MCF 10A (cell line): ENCODE measurements at regions not wholly inside any gene's neighbourhood (a gene's known extent, or its start where the extent isn't known, plus 50 kb on each side); places are given as distances from the start of the nearest gene placed in this dataset.

ENCODE experiments used
- BruUV-seq: library from RNA; stranded (reverse); fragments of 400-500 nt; replicated peaks from 2 replicates; lab custom pipeline; 2021; lab: Mats Ljungman, UMichigan
- CTCF ChIA-PET: fragments of 300-600 bp; sonication (Branson Sonifier 250); formaldehyde crosslinking; extraction: SDS; loops from one replicate; lab custom pipeline; 2021; ENCODE audit warnings: antibody characterized with exemption, inconsistent platforms; lab: Yijun Ruan, JAX
- POLR2A ChIA-PET: fragments of 300-600, 350-650 bp; sonication (Branson Sonifier 250); formaldehyde crosslinking; extraction: SDS; loops from one replicate; lab custom pipeline; 2020; ENCODE audit warnings: antibody characterized with exemption, inconsistent platforms; lab: Yijun Ruan, JAX
- DNase-seq: peaks from one replicate; pipeline ENCODE4 v3.0.0-alpha.2; 2018; ENCODE audit not compliant: unreplicated experiment
- H3K27ac Mint-ChIP-seq: one replicate; pipeline ENCODE4 v1.8.0; 2022; ENCODE audit warnings: mild to moderate bottlenecking, low read depth, mixed read lengths; ENCODE audit not compliant: unreplicated experiment
- H3K27me3 Mint-ChIP-seq: one replicate; pipeline ENCODE4 v1.8.0; 2022; ENCODE audit warnings: mixed read lengths; ENCODE audit not compliant: insufficient read depth, unreplicated experiment
- H3K36me3 Mint-ChIP-seq: one replicate; pipeline ENCODE4 v1.8.0; 2022; ENCODE audit warnings: mild to moderate bottlenecking, moderate library complexity, mixed read lengths; ENCODE audit not compliant: insufficient read depth, unreplicated experiment
- H3K4me1 Mint-ChIP-seq: one replicate; pipeline ENCODE4 v1.8.0; 2022; ENCODE audit warnings: mixed read lengths; ENCODE audit not compliant: insufficient read depth, unreplicated experiment
- H3K4me3 Mint-ChIP-seq: one replicate; pipeline ENCODE4 v1.8.0; 2022; ENCODE audit warnings: mild to moderate bottlenecking, moderate library complexity, mixed read lengths; ENCODE audit not compliant: unreplicated experiment
- H3K9me3 Mint-ChIP-seq: one replicate; pipeline ENCODE4 v1.8.0; 2022; ENCODE audit warnings: mixed read lengths; ENCODE audit not compliant: unreplicated experiment
- intact Hi-C: fragments of 100-400 bp; cut with micrococcal nuclease; formaldehyde crosslinking; loops from 2 replicates; pipeline ENCODE4 v1.14.1; 2022
- TF ChIP-seq, protein P1 (sequence below): fragments of 200-600 bp; IDR thresholded peaks from one replicate; pipeline ENCODE4 v1.8.0; 2022; ENCODE audit warnings: antibody characterized with exemption, mild to moderate bottlenecking; ENCODE audit not compliant: unreplicated experiment

DNA sequence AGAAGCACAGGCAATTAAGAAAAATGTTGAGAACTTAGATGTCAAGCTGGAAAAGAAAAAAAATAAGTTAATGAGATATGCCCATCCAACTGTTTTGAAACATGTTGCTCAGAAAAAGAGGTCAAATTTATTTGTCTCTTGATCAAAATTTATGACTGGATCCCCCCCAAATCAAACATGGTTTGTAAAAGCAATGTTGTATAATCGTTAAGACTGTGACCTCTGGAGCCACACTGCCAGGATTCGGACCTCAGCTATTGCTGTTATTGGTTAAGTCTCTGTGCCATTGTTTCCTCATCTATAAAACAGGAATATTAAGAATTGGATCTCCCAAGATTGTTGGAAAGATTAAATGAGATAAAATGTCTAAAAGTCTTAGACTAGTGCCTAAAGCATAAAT lies 51.9 kb upstream of the LRRK2 start:
- TF ChIP-seq, protein P1, sequence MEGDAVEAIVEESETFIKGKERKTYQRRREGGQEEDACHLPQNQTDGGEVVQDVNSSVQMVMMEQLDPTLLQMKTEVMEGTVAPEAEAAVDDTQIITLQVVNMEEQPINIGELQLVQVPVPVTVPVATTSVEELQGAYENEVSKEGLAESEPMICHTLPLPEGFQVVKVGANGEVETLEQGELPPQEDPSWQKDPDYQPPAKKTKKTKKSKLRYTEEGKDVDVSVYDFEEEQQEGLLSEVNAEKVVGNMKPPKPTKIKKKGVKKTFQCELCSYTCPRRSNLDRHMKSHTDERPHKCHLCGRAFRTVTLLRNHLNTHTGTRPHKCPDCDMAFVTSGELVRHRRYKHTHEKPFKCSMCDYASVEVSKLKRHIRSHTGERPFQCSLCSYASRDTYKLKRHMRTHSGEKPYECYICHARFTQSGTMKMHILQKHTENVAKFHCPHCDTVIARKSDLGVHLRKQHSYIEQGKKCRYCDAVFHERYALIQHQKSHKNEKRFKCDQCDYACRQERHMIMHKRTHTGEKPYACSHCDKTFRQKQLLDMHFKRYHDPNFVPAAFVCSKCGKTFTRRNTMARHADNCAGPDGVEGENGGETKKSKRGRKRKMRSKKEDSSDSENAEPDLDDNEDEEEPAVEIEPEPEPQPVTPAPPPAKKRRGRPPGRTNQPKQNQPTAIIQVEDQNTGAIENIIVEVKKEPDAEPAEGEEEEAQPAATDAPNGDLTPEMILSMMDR = no peak
- ChIA-PET CTCF (no interaction called here), POLR2A (interaction anchor here (0.7 to 2.1 kb wide), 3 partner anchors 12 to 52 kb away, joined by 3 to 6 read pairs (median 5); partner anchors contain the start of gene LRRK2)
- intact Hi-C loops = no loop called here
- H3K9me3 Mint-ChIP-seq = no peaks in the 10 kb centered on the region
- no peak overlapping the region for H3K27ac Mint-ChIP-seq
- H3K36me3 Mint-ChIP-seq = no peaks in the 10 kb centered on the region
- H3K4me3 Mint-ChIP-seq = no peak overlapping the region
- no peaks in the 10 kb centered on the region for H3K4me1 Mint-ChIP-seq
- BruUV-seq = no TSS peak
- no peaks in the 10 kb centered on the region for H3K27me3 Mint-ChIP-seq
- DNase-seq = no peak

DNA sequence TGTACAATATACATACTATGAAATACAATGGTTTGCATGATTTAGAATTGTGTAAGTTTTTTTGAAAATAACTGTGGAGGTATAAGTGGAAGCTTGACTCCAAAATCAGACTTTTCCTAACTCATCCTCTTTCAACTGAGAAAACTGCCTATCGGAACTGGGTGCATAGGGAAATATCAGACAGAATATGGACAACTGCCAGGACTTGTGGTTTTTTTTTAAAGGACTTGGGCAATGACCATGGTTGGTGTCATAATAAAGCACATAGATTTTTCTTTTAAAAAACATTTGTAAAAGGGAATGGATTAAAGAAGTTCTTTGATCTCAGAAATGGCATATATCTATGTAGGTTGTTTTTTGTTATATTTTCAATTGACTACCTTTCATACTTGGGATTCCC lies 53.3 kb upstream of the LRRK2 start:
- TF ChIP-seq, protein P1 = no peak
- intact Hi-C loops = no loop called here
- BruUV-seq = no TSS peak
- no peak overlapping the region for H3K27ac Mint-ChIP-seq
- POLR2A ChIA-PET = interaction anchor here (1.3 kb wide), 1 partner anchor 11 kb away, joined by 3 read pairs; no protein-coding TSS in a partner anchor
- no peaks in the 10 kb centered on the region for H3K36me3 Mint-ChIP-seq
- CTCF ChIA-PET = interaction anchor here (0.7 kb wide), 1 partner anchor 63 kb away, joined by 5 read pairs; no protein-coding TSS in a partner anchor
- H3K9me3 Mint-ChIP-seq = no peaks in the 10 kb centered on the region
- peak; percentile 71 for DNase-seq
- H3K4me3 Mint-ChIP-seq = no peak overlapping the region
- no peaks in the 10 kb centered on the region for H3K27me3 Mint-ChIP-seq
- no peaks in the 10 kb centered on the region for H3K4me1 Mint-ChIP-seq

DNA sequence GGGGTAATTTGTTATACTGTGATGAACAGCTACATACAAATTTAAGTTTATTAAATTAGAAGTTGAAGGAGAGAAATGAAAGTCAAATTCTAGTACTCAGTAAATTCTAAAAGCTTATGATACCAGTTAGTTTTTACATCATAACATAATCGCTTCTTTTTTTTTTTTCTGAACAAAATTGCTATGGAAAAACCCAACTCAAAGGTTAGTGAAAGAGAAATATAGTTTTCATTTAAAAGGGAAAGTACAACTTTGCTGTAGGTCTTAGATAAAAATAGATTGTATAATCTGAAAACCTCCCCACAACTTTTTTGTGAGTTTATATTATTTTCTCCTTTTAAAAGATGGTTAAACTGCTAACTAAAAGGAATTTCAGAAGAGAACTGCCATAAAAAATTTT lies 53.7 kb upstream of the LRRK2 start:
- CTCF ChIA-PET = interaction anchor here (0.7 kb wide), 3 partner anchors 10 to 401 kb away, joined by 3 to 5 read pairs (median 3); no protein-coding TSS in a partner anchor
- POLR2A ChIA-PET = interaction anchor here (0.7 to 1.3 kb wide), 2 partner anchors 10 to 708 kb away, joined by 3 read pairs; no protein-coding TSS in a partner anchor
- no TSS peak for BruUV-seq
- DNase-seq = no peak
- Mint-ChIP-seq H3K36me3 (no peaks in the 10 kb centered on the region), H3K9me3 (no peaks in the 10 kb centered on the region), H3K27ac (no peak overlapping the region), H3K27me3 (no peaks in the 10 kb centered on the region), H3K4me3 (no peak overlapping the region), H3K4me1 (no peaks in the 10 kb centered on the region)
- intact Hi-C loops = no loop called here
- TF ChIP-seq, protein P1 = no peak

DNA sequence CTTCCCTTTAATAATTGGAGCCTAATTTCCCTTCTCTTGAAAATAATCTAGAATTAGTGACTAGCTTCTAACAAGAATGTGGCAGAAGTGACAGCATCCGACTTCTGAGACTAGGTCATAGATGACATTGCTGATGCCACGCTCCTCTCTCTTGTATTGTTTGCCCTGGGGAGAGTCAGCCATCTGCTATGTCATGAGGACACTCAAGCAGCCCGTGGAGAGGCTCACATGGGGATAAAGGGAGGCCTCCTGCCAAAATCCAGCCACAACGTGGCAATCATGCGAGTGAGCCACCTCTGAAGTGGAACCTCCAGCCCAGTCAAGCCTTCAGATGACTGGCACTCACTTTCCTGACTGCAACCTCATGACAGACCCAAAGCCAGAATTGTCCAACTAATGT lies 54.2 kb upstream of the LRRK2 start:
- intact Hi-C loops = no loop called here
- Mint-ChIP-seq H3K4me1 (no peaks in the 10 kb centered on the region), H3K27ac (no peak overlapping the region), H3K36me3 (no peaks in the 10 kb centered on the region), H3K4me3 (no peak overlapping the region), H3K27me3 (no peaks in the 10 kb centered on the region), H3K9me3 (peaks cover 3% of the 10 kb centered on the region)
- POLR2A ChIA-PET = interaction anchor here (0.7 kb wide), 1 partner anchor 707 kb away, joined by 3 read pairs; no protein-coding TSS in a partner anchor
- CTCF ChIA-PET = interaction anchor here (0.6 to 0.7 kb wide), 3 partner anchors 10 to 402 kb away, joined by 3 read pairs; no protein-coding TSS in a partner anchor
- TF ChIP-seq, protein P1 = no peak
- DNase-seq = no peak
- BruUV-seq = no TSS peak
